ENCODE measurements at regions not wholly inside any gene's neighbourhood (a gene's known extent, or its start where the extent isn't known, plus 50 kb on each side); places are given as distances from the start of the nearest gene placed in this dataset.

- TF ChIP-seq RAD21 (IDR thresholded peaks at IDR 0.05; ENCODE audit: low read depth) (no peak), USF1 (IDR thresholded peaks at IDR 0.05) (no peak), TAF1 (IDR thresholded peaks at IDR 0.05; ENCODE audit: low read depth) (no peak), MAX (IDR thresholded peaks at IDR 0.05) (no peak), FOXM1 (IDR thresholded peaks at IDR 0.05; ENCODE audit: borderline replicate concordance, low read depth) (no peak), TEAD4 (IDR thresholded peaks at IDR 0.05) (no peak), EP300 (IDR thresholded peaks at IDR 0.05; ENCODE audit: borderline replicate concordance) (no peak), CREB1 (IDR thresholded peaks at IDR 0.05; ENCODE audit: low read depth) (no peak), ZBTB7A (IDR thresholded peaks at IDR 0.05; ENCODE audit: low read depth) (no peak), CEBPB (IDR thresholded peaks at IDR 0.05) (no peak), TCF12 (IDR thresholded peaks at IDR 0.05; ENCODE audit: low read depth) (no peak), NFIC (IDR thresholded peaks at IDR 0.05) (no peak)
Measured at GRCh38 chr2:111643759-111644158, 240.2 kb downstream of the ANAPC1 start.

- no peak for TF ChIP-seq EGR1 (IDR thresholded peaks at IDR 0.05)
Measured at GRCh38 chr2:111647359-111647758, 236.6 kb downstream of the ANAPC1 start.

GRCh38 chr2:111652038-111652437 is 232.0 kb downstream of the ANAPC1 start:
- TF ChIP-seq YY1 (IDR thresholded peaks at IDR 0.05; ENCODE audit: low read depth), result no peak
- TF ChIP-seq NFIC (IDR thresholded peaks at IDR 0.05), result no peak
- no peak for TF ChIP-seq CREB1 (IDR thresholded peaks at IDR 0.05; ENCODE audit: low read depth)

GRCh38 chr2:111652681-111653080 is 231.3 kb downstream of the ANAPC1 start:
- no peak for TF ChIP-seq YY1 (IDR thresholded peaks at IDR 0.05; ENCODE audit: low read depth)
- TF ChIP-seq TAF1 (IDR thresholded peaks at IDR 0.05; ENCODE audit: low read depth), result no peak
- no peak for TF ChIP-seq FOXM1 (IDR thresholded peaks at IDR 0.05; ENCODE audit: borderline replicate concordance, low read depth)
- TF ChIP-seq EGR1 (IDR thresholded peaks at IDR 0.05), result no peak
- no peak for TF ChIP-seq EP300 (IDR thresholded peaks at IDR 0.05; ENCODE audit: borderline replicate concordance)
- TF ChIP-seq TCF12 (IDR thresholded peaks at IDR 0.05; ENCODE audit: low read depth), result no peak
- TF ChIP-seq NFIC (IDR thresholded peaks at IDR 0.05), result no peak
- TF ChIP-seq CREB1 (IDR thresholded peaks at IDR 0.05; ENCODE audit: low read depth), result no peak

- no peak for TF ChIP-seq FOXM1 (IDR thresholded peaks at IDR 0.05; ENCODE audit: borderline replicate concordance, low read depth)
Measured at GRCh38 chr2:111653103-111653624, 230.8 kb downstream of the ANAPC1 start.

GRCh38 chr2:111653913-111654312 is 230.1 kb downstream of the ANAPC1 start:
- TF ChIP-seq YY1 (IDR thresholded peaks at IDR 0.05; ENCODE audit: low read depth), result no peak
- TF ChIP-seq RAD21 (IDR thresholded peaks at IDR 0.05; ENCODE audit: low read depth), result no peak
- no peak for TF ChIP-seq TAF1 (IDR thresholded peaks at IDR 0.05; ENCODE audit: low read depth)
- TF ChIP-seq FOXM1 (IDR thresholded peaks at IDR 0.05; ENCODE audit: borderline replicate concordance, low read depth), result no peak
- TF ChIP-seq EP300 (IDR thresholded peaks at IDR 0.05; ENCODE audit: borderline replicate concordance), result no peak
- TF ChIP-seq CEBPB (IDR thresholded peaks at IDR 0.05), result no peak
- no peak for TF ChIP-seq TCF12 (IDR thresholded peaks at IDR 0.05; ENCODE audit: low read depth)

- no peak for TF ChIP-seq EP300 (IDR thresholded peaks at IDR 0.05; ENCODE audit: borderline replicate concordance)
- TF ChIP-seq MAX (IDR thresholded peaks at IDR 0.05), result no peak
- TF ChIP-seq CEBPB (IDR thresholded peaks at IDR 0.05), result no peak
- no peak for TF ChIP-seq YY1 (IDR thresholded peaks at IDR 0.05; ENCODE audit: low read depth)
- no peak for TF ChIP-seq TCF12 (IDR thresholded peaks at IDR 0.05; ENCODE audit: low read depth)
- TF ChIP-seq CREB1 (IDR thresholded peaks at IDR 0.05; ENCODE audit: low read depth), result no peak
- TF ChIP-seq RAD21 (IDR thresholded peaks at IDR 0.05; ENCODE audit: low read depth), result no peak
- TF ChIP-seq REST (IDR thresholded peaks at IDR 0.05; ENCODE audit: low read depth), result no peak
- no peak for TF ChIP-seq ZBTB7A (IDR thresholded peaks at IDR 0.05; ENCODE audit: low read depth)
- TF ChIP-seq USF1 (IDR thresholded peaks at IDR 0.05), result no peak
- no peak for TF ChIP-seq NFIC (IDR thresholded peaks at IDR 0.05)
Measured at GRCh38 chr2:111654829-111655228, 229.2 kb downstream of the ANAPC1 start.

- TF ChIP-seq CEBPB (IDR thresholded peaks at IDR 0.05), result no peak
- no peak for TF ChIP-seq TEAD4 (IDR thresholded peaks at IDR 0.05)
- TF ChIP-seq TAF1 (IDR thresholded peaks at IDR 0.05; ENCODE audit: low read depth), result no peak
- no peak for TF ChIP-seq EGR1 (IDR thresholded peaks at IDR 0.05)
Measured at GRCh38 chr2:111656436-111656835, 227.6 kb downstream of the ANAPC1 start.

- TF ChIP-seq USF1 (IDR thresholded peaks at IDR 0.05) (no peak), MAX (IDR thresholded peaks at IDR 0.05) (no peak)
Measured at GRCh38 chr2:111656894-111657293, 227.1 kb downstream of the ANAPC1 start.

Data from Ishikawa (cell line).